ENCODE measurements at regions not wholly inside any gene's neighbourhood (a gene's known extent, or its start where the extent isn't known, plus 50 kb on each side); places are given as distances from the start of the nearest gene placed in this dataset.

DNA sequence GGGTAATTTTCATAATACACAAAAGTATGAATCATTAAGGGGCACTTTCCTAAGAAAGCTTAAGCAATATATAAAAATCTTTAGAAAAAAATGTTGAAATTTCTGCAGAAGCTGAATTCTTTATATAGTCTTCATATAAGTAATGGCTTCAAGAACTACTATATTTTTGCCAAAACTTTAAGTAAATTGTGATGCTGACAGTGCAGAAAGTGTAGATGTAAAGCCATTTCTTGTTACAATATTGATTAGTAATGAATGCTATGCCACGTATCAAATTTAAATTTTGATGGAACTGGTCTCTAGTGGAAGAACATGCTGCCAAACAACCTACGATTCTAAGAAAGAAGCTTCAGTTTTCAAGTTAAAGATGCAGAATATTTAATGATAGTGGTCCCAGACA is 1210.0 kb downstream of the SLITRK1 start:
- TF ChIP-seq POLR2A (IDR thresholded peaks at IDR 0.05; ENCODE audit: low read depth, low read length) = no peak
- TF ChIP-seq, protein P1, sequence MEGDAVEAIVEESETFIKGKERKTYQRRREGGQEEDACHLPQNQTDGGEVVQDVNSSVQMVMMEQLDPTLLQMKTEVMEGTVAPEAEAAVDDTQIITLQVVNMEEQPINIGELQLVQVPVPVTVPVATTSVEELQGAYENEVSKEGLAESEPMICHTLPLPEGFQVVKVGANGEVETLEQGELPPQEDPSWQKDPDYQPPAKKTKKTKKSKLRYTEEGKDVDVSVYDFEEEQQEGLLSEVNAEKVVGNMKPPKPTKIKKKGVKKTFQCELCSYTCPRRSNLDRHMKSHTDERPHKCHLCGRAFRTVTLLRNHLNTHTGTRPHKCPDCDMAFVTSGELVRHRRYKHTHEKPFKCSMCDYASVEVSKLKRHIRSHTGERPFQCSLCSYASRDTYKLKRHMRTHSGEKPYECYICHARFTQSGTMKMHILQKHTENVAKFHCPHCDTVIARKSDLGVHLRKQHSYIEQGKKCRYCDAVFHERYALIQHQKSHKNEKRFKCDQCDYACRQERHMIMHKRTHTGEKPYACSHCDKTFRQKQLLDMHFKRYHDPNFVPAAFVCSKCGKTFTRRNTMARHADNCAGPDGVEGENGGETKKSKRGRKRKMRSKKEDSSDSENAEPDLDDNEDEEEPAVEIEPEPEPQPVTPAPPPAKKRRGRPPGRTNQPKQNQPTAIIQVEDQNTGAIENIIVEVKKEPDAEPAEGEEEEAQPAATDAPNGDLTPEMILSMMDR (conservative IDR thresholded peaks at IDR 0.05; ENCODE audit: low read depth, low read length) = no peak

Measured in IMR-90 (cell line).